OCI-LY7 (cell line): ENCODE measurements at regions not wholly inside any gene's neighbourhood (a gene's known extent, or its start where the extent isn't known, plus 50 kb on each side); places are given as distances from the start of the nearest gene placed in this dataset.

ENCODE experiments used
- EZH2phosphoT487 ChIP-seq: fragments of 200-600 bp; sonication (generic); IDR thresholded peaks from 2 replicates; pipeline ENCODE4 v1.6.1; 2018; ENCODE audit warnings: low read depth, borderline replicate concordance, mild to moderate bottlenecking, mixed run types, antibody characterized with exemption, low read length, moderate library complexity, mixed read lengths
- TF ChIP-seq, protein P1 (sequence below): fragments of 200-600 bp; sonication (generic); conservative IDR thresholded peaks from 2 replicates; pipeline ENCODE4 v1.5.1; 2014; ENCODE audit warnings: mild to moderate bottlenecking, antibody characterized with exemption, low read length, moderate library complexity, mixed read lengths

DNA sequence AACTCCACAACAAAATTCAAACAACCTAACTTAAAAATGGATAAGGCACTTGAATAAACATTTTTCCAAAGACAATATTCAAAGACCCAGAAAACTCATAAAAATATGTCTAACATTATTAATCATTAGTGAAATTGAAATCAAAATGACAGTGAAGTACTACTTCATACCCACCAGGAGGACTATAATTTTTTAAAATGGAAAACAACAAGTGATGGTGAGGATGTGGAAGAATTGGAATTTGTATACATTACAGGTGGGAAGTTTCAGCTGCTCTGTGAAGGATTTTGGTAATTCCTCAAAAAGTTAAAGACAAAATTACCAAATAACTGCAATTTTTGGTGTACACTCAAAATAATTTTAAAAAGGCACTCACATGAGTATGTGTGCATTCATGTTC lies 920.0 kb downstream of the TDRD15 start:
- TF ChIP-seq, protein P1, sequence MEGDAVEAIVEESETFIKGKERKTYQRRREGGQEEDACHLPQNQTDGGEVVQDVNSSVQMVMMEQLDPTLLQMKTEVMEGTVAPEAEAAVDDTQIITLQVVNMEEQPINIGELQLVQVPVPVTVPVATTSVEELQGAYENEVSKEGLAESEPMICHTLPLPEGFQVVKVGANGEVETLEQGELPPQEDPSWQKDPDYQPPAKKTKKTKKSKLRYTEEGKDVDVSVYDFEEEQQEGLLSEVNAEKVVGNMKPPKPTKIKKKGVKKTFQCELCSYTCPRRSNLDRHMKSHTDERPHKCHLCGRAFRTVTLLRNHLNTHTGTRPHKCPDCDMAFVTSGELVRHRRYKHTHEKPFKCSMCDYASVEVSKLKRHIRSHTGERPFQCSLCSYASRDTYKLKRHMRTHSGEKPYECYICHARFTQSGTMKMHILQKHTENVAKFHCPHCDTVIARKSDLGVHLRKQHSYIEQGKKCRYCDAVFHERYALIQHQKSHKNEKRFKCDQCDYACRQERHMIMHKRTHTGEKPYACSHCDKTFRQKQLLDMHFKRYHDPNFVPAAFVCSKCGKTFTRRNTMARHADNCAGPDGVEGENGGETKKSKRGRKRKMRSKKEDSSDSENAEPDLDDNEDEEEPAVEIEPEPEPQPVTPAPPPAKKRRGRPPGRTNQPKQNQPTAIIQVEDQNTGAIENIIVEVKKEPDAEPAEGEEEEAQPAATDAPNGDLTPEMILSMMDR = no peak
- TF ChIP-seq EZH2phosphoT487 = no peak
